ENCODE measurements at regions not wholly inside any gene's neighbourhood (a gene's known extent, or its start where the extent isn't known, plus 50 kb on each side); places are given as distances from the start of the nearest gene placed in this dataset.
A peak's percentile ranks its signal among the peaks of the same experiment; 100 is the strongest.
"Not testable (repeated sequence)": the region's sequence is repeated elsewhere in the genome, so short reads cannot be mapped to it uniquely, and the experiment has no call there.

DNA sequence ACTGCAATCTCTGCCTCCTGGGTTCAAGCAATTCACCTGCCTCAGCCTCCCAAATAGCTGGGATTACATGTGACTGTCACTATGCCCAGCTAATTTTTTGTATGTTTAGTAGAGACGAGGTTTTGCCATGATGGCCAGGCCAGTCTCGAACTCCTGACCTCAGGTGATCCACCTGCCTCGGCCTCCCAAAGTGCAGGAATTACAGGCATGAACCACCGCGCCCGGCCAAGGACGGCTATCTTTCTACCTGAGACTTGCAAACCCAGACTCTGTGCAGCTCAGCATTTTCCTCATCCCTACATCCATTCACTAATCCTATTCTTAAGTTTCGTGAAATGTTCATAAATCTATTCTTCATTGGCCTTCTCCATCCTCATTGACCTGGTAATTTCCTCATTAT is 330.0 kb downstream of the ANTXR2 start:
- no peak for DNase-seq (ENCODE audit: low spot score)

DNA sequence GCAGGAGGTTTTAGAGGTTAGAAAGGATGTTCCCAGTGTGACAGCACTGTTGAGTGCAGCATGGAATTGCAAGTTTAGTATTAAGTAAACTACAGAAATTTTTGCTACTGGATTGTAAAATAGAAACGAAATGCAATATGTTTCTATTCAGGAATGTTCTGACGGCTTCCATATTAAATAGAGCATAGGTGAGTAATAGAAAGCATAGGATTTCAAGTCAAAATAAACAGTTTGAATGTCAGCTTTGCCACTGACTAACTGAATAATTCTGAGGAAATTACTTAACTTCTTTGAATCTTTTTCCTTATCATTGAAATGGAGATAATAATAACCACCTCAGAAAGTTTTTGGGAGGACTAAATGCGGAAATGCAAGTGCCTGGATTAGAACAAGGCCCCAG is 331.9 kb upstream of the GK2 start:
- DNase-seq (ENCODE audit: low spot score): no peak

GRCh38 chr4:79723507-79723906 is 315.5 kb upstream of the GK2 start:
- DNase-seq (ENCODE audit: low spot score): no peak

DNA sequence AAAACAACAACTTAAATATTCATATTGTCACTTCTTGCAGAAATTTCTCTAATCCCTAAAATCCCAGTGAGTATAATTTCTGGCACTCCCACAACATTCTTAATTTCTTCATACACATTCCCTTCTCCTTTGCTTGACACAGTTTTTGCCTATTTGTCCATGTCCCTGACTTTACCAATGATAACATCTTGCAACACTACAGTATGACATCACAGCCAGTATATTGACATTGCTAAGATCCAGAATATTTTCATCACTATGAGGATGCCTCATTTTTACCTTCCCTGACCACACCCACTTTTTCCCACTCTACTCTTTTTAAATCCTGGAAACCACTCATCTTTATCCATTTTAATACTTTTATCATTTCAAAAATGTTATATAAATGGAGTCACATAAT is 292.3 kb upstream of the GK2 start:
- no peak for DNase-seq (ENCODE audit: low spot score)

DNA sequence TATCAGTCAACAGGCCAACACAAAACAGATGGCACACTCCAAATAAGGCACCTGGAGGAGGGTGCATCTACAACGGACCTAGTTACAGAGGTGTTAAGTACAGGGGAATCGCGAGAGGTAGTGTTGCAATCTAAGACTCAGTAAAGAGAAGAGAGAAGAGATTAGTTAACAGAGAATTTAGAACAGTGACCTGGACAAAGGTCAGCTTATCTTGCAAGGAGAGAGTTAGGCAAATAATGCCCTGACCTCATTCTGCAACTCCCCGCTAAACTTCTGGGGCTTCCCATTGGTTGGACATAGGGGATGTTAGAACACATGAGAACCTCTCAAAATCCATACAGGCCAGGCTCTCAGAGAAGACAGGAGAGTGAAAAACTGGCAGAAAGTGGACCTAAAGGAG is 289.4 kb upstream of the GK2 start:
- DNase-seq (ENCODE audit: low spot score): no peak

GRCh38 chr4:79696534-79696933 is 288.5 kb upstream of the GK2 start:
- DNase-seq (ENCODE audit: low spot score): not testable (repeated sequence)

DNA sequence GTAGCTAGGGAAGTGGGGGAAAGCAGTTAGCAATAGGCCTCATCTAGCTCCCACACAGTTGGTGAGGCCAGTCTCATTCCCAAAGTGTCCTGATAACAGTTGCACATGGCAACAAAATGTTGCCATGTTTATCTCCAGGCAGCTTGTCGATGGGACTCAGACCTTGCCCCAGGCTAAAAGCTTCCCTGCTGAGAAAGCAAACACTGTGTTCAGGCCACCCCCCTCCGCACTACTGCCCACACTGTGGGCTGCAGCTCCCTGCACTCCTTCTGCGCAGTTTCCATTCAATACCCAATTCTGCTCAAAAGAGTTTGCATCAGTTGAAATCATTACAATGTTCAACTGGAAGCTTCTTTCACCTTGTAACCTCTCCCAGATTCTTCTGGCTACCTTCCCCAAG is 287.8 kb upstream of the GK2 start:
- DNase-seq (ENCODE audit: low spot score): no peak

- DNase-seq (ENCODE audit: low spot score): no peak
These were observed 281.7 kb upstream of the GK2 start for GRCh38 chr4:79689740-79690139.

GRCh38 chr4:79688691-79689090 is 280.7 kb upstream of the GK2 start:
- DNase-seq (ENCODE audit: low spot score): no peak

- DNase-seq (ENCODE audit: low spot score): no peak
These were observed 279.0 kb upstream of the GK2 start for GRCh38 chr4:79687006-79687405.

- DNase-seq (ENCODE audit: low spot score): no peak
These were observed 277.5 kb upstream of the GK2 start for GRCh38 chr4:79685542-79685941.

DNA sequence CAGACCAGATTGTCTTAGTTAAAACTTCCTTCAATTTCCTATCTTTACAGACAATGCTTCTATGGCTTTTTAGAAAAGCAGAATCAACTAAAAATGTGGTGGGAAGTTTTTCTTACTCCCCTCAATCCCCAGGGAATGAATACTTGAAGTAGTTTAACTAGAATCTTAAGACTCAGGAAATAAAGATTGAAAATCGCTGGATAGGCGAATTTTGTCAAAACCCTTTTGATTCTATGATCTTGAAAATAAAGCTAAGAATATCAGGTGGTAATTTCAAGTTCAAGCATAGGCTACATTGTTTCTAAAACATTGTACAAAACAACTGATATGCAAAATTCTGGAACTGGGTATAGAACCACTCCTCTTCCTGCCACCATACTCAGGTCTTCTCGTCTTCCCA is 276.5 kb upstream of the GK2 start:
- DNase-seq (ENCODE audit: low spot score): no peak

DNA sequence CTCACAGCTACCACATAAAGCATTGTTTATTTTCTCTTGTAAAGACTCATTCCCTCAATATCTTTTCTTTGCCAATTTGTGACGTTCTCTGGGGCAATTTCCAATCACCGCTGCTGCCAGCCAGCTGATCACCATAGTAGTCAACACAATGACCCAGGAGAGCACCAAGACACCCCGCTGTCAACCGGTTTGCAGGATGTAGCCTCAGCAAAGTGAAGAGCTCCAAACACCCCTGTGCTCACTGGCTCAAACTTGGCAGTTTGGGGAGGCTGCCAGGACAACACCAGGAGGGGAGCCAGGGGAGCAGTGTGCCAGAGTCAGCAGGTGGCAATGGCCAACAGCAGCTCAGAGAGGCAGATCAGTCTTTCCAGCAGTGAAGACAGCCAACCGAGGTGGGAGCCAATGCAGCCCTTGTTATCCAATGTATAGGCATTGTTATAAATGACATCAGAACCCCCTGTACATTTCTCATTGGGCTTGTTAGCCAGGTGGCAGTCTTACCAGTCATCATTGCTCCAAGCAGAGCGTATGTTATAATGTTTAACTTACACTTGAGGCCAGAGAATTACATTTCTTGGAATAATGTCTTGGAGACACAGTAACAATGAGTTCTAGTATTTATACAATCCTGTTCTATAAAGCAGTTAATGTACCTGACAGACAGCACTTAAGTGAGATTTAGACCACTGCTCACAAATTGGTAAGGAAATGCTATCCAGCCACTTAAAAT is 274.9 kb upstream of the GK2 start:
- DNase-seq (ENCODE audit: low spot score): no peak

DNA sequence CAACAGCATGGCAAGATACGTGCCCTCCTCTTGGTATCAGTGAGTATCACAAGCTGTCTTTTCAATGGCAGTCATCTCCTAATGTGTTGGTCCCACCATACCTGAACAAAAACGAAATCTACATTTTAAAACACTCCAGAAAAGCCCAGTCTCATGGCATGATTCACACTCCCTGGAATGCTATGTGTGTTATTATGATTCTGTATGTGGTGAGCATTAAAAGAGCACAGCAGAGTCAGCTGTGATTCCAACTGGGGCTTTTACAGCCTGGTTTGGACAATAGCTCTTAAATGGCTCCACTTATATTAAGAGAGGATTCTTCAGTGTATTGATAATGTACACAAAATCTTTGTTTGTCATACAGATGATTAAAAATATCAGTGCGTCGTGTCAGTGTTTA is 274.1 kb upstream of the GK2 start:
- no peak for DNase-seq (ENCODE audit: low spot score)

GRCh38 chr4:79679859-79680258 is 271.8 kb upstream of the GK2 start:
- no peak for DNase-seq (ENCODE audit: low spot score)

- peak; percentile 23 for DNase-seq (ENCODE audit: low spot score)
These were observed 270.6 kb upstream of the GK2 start for GRCh38 chr4:79678472-79679202.

- no peak for DNase-seq (ENCODE audit: low spot score)
These were observed 268.7 kb upstream of the GK2 start for GRCh38 chr4:79676705-79677104.

DNA sequence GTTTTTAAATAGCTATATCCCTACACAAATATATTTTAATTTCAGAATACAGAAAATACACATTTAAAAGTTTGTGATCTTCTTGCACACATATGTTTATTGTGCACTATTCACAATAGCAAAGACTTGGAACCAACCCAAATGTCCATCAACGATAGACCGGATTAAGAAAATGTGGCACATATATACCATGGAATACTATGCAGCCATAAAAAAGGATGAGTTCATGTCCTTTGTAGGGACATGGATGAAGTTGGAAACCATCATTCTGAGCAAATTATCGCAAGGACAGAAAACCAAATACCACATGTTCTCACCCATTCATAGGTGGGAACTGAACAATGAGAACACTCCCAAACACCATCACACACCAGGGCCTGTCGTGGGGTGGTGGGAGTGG is 266.9 kb upstream of the GK2 start:
- DNase-seq (ENCODE audit: low spot score): not testable (repeated sequence)

DNA sequence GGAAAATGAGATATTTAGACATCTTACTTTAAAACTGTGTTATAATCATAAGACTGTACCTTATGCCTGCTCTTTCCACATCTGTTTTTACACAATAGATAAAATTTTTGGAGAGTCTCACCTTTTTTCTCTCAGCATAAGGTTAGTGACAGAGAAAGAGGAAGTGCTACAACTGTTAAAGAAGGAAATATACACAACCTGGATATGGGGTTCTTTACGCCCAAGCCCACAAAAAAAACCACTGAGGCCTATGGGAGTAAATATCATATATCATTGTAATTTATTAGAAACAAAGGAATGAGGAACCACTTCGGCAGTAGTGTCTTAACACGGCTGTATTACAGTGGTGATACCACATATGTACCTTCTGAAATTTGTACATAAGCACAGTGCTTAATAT is 265.9 kb upstream of the GK2 start:
- no peak for DNase-seq (ENCODE audit: low spot score)

DNA sequence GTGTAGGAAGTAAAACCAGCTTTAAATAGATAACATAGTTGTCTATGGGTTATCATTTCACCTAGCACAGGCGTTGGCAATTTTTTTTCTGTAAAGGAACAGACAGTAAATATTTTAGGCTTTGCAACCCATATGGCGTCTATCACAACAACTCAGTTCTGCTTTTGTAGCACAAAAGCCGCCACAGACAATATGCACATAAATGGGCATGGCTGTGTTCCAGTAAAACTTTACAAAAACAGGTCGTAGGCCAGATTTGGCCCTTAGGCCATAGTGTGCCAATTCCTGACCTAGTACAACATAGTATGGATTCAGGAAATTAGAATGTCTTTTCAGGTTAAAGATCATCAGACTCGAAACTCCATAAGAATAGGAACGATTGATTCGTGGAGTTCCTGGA is 265.3 kb upstream of the GK2 start:
- no peak for DNase-seq (ENCODE audit: low spot score)

- DNase-seq (ENCODE audit: low spot score): no peak
These were observed 258.8 kb upstream of the GK2 start for GRCh38 chr4:79666875-79667274.

- DNase-seq (ENCODE audit: low spot score): no peak
These were observed 258.1 kb upstream of the GK2 start for GRCh38 chr4:79666112-79666511.

DNA sequence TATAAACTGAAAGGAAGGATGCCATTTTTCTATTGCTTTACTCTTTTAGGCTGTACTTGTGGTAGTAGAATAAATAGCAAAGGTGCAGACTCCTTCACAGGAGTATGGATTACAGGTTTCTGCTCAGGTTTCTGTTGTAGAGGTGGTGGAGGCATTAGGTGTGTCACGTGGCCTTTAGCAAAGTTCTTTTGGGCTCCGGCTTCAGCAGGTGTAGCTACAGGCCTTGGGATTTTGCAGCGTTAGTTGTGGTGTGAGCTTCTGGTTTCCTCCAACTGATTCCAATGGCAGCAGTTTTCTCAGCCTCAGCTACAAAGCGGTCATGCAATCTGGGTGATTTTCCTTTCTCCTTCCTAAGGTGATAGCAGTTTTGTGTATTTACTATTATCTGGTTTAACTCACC is 255.8 kb upstream of the GK2 start:
- no peak for DNase-seq (ENCODE audit: low spot score)

- DNase-seq (ENCODE audit: low spot score): no peak
These were observed 255.1 kb upstream of the GK2 start for GRCh38 chr4:79663141-79663540.
